ENCODE measurements at regions not wholly inside any gene's neighbourhood (a gene's known extent, or its start where the extent isn't known, plus 50 kb on each side); places are given as distances from the start of the nearest gene placed in this dataset.

GRCh38 chr10:109205929-109206585, 717.3 kb downstream of the XPNPEP1 start:
- no peak for DNase-seq (ENCODE audit: low spot score)

DNA sequence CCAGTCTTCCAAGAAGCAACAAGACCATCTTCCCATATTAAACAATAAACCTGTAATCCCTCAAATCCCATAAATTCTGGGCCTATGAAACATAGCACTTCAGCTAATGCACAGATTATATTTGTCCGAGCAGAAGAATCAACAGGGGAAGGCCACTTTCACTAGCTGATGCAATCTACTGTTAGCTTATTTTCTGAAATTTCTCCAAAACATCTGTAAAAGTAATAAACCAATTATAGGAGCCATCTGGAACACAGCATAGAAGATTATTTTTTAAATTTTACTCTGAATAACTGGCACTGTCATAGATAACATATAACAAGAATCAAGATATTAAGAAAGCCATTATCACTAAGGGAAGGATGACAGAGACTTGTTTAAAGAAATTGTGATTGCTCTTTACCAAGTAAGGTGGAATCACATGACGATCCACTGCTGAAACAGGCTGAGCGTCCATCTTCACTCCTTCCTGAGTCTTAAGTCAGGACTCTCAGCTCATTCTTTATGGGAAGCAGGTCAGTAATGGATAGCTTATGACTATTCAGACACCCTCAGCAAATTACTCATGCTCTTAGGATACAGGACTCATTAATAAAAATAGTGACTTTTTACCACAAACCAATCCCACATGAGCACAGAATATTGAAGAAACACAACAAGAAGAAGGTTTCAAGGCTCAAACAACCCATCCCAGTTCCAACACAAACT, 719.5 kb downstream of the XPNPEP1 start:
- DNase-seq (ENCODE audit: low spot score), result no peak

GRCh38 chr10:109202111-109202510, 721.2 kb downstream of the XPNPEP1 start:
- no peak for DNase-seq (ENCODE audit: low spot score)

DNA sequence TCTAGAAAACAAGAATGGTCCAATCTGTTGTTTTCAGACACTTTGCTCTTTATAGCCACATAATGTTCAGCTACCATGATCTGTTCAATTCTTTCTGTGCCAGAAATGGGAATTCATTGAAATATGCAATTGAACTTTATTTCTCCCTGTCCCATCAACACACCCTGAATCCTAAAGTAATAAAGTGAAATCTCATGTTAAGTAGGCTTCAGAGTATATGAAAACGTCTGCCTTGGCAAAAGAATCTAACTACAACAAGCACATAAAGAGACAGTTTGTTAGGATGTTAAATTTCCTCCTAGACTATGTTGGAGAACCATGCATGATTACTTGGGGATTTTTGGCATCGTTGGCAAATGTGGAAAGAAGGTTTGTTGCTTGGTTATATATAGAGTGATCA, 722.7 kb downstream of the XPNPEP1 start:
- DNase-seq (ENCODE audit: low spot score), result no peak

GRCh38 chr10:109191823-109192222, 731.5 kb downstream of the XPNPEP1 start:
- no peak for DNase-seq (ENCODE audit: low spot score)

DNA sequence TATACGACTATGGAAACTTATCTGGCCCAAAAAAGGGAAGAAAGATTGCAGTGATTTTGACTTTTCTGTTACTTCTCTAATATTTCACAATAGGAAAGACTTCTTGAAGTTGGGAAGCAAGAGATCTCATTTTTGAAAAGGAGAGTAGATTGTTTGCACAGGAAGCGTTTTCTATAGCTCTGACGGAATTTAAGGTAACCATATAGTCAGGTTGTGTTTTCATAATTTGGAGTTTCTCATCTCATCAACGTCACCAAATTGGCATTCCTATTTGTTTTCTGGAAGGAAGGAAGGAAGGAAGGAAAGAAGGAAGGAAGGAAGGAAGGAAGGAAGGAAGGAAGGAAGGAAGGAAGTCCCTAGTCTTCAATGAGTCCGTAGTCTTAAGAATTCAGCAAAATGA, 732.0 kb downstream of the XPNPEP1 start:
- DNase-seq (ENCODE audit: low spot score), result no peak

- no peak for DNase-seq (ENCODE audit: low spot score)
Observed at GRCh38 chr10:109187677-109188076, 735.6 kb downstream of the XPNPEP1 start.

- DNase-seq (ENCODE audit: low spot score), result no peak
Observed at GRCh38 chr10:109183366-109183765, 739.9 kb downstream of the XPNPEP1 start.

GRCh38 chr10:109178591-109178990, 744.7 kb downstream of the XPNPEP1 start:
- no peak for DNase-seq (ENCODE audit: low spot score)

DNA sequence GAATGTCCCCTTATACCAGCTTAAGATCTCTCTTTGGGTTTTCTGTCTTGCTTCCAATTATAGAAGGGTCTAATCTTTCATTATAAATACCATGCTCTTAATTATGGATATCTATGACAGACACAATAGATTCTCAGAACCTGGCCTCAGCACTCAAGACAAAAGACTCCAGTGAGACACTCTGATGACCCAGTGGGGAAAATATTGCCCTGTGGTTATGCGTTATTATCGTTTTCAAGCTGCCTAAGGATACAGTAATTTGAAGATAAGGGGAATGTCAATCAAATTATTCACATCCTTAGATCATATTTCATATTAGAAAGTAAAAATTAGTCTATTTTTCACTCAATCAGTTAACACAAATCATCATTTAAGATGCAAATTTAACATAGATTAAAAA, 748.8 kb downstream of the XPNPEP1 start:
- DNase-seq (ENCODE audit: low spot score), result no peak

- no peak for DNase-seq (ENCODE audit: low spot score)
Observed at GRCh38 chr10:109173937-109174336, 749.4 kb downstream of the XPNPEP1 start.

DNA sequence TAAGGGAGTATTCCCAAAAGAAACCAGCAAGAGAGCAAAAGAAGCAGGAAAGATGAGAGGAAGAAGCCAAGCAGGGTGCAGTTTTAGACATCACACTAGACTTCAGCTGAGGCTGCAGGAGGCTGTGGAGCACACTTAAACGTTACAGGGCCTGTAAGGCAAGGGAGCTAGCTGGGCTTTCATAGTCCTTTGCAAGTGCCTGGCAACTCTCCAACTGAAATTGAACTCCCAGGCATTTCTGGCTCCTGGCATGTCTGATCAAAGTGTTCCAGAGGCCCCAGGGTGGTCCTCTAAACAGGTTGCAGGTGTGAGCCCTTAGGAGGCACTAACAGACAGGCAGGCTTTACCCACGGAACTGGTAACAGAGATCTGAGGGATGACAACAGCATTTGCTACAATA, 750.2 kb downstream of the XPNPEP1 start:
- no peak for DNase-seq (ENCODE audit: low spot score)

- no peak for DNase-seq (ENCODE audit: low spot score)
Observed at GRCh38 chr10:109166935-109167334, 756.4 kb downstream of the XPNPEP1 start.

- DNase-seq (ENCODE audit: low spot score), result no peak
Observed at GRCh38 chr10:109159351-109159750, 764.0 kb downstream of the XPNPEP1 start.

DNA sequence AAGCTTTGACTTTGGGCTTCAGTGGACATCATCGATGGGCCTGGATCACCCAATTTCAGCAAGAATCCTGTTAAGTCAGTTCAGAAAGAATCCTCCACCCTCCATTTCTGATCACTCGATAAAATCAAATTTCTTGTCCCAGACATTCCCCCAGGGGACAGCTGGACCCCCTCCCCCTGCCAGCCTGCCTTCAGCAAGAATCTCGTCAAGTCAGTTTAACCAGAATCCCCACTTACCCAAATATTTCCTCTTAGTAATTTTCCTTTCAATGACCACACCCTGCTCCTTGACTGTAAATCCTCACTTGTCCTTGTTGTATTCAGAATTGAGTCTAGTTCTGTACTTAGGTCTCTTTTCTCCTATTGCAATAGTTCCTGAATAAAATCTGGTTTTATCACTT, 766.9 kb downstream of the XPNPEP1 start:
- no peak for DNase-seq (ENCODE audit: low spot score)

DNA sequence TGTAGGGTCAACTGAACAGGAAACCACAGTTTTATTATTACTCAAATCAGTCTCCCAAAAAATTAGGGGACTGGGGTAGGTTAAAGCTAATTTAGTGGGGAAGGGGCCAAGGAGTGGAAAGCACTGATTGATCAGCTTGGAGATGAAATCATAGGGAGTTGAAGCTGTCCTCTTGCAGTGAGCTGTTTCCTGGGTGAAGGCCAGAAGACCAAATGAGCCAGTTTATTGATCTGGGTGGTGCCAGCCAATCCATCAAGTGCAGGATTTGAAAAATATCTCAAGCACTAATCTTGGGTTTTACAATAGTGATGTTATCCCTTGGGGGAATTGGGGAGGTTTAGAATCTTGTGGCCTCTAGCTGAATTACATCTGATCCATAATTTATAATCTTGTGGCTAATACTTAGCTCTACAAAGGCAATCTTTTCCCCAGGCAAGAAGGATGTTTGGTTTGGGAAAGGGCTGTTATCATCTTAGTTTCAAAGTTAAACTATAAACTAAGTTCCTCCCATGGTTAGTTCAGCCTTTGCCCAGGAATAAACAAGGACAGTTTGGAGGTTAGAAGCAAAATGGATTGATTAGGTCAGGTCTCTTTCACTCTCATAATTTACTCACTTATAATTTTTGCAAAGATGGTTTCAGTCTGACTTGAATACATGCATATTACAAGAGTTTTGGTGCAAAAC, 773.5 kb downstream of the XPNPEP1 start:
- no peak for DNase-seq (ENCODE audit: low spot score)

DNA sequence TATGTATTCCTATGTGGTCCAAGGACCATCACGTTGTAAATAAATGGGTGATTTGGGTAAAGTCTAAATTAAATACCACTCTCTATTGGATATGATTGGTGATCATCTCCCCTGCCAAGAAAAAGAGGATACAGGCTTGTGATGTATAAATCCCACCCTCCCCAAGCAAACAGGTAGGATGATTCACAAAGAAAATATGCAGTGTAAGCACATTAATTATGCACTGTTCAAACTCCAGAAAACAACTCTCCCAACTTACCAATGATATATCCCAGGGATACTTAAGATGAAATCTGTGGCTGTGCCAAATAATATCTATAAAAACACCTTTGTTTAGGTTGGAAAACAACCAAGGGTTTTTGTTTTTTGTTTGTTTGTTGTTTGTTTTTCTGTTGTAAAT, 795.9 kb downstream of the XPNPEP1 start:
- DNase-seq (ENCODE audit: low spot score), result no peak

DNA sequence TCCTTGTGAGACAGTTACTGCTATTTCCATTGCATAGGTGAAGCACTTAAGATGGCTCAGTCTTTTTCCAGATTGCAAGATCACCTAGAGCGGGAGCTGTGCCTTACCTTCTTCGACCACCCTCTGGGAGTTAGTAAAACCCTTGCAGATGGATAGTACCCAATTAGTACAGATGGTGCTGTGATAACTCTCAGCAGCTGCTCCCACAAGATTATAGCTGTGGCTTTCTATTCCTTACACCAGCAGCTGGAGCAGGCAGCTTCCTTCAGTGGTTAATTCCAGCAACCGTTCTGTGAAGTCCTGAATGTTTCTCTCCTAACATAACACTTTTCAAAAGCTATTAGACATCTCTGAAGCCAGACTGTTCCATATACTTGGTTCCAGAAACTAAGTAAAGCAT, 796.8 kb downstream of the XPNPEP1 start:
- DNase-seq (ENCODE audit: low spot score), result no peak

GRCh38 chr10:109126016-109126415, 797.3 kb downstream of the XPNPEP1 start:
- no peak for DNase-seq (ENCODE audit: low spot score)

DNA sequence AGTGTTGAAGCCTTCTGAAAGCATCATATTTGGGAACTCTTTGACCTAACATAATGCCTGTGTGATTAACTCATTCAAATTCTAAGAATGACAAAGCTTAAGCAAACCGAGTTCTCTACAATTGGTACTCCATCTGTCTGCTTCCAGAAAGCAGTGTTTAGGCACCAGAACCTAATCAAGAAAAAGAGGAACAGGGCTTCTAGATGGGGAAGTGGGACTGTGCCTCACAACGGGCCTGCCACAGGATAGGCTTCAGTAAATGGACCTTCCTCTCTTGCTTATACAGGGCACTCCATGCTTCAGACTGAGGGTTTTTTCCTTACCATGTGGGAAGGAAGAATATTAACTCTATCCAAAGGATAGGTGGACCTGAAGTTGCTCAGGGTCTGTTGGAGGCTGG, 808.1 kb downstream of the XPNPEP1 start:
- DNase-seq (ENCODE audit: low spot score), result no peak

GRCh38 chr10:109114579-109114978, 808.7 kb downstream of the XPNPEP1 start:
- no peak for DNase-seq (ENCODE audit: low spot score)

DNA sequence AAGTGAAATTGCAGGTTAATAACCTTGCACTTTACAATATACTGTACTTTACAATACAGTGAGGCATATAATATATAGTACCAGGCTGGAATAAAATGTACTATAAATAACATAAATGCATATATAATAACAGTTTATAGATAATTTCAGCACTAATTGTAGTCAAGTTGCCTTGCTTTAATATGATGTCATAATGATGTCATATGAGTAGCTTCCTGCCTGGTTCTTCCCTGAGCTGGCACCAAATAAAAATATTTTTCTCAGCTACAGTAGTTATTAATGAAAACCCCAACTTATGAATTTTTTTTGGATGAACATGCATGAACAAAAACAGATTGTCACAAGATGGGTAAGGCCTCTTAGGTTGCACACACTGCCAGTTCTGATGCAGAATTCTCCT, 816.7 kb downstream of the XPNPEP1 start:
- no peak for DNase-seq (ENCODE audit: low spot score)

DNA sequence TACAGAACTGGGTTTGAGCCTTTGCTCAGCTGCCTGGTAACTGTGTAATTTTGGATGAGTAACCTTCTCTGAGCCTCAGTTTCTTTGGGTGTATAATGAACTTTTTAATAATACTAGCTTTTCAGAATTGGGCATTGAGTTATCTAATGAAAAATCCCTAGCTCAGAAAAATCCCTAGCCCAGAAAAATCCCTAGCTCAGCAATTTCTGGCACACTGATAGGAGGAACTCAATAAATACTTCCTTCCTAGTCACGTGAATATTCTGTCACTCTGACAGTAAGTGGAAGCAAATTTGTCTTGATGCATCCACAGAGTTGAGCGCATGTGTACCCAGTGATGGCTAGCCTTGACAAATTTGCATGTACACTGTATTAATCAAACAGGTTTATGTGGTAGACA, 817.6 kb downstream of the XPNPEP1 start:
- no peak for DNase-seq (ENCODE audit: low spot score)

All from mesenteric fat pad (tissue), 1 donor.